ENCODE measurements at regions not wholly inside any gene's neighbourhood (a gene's known extent, or its start where the extent isn't known, plus 50 kb on each side); places are given as distances from the start of the nearest gene placed in this dataset.
"Not testable (repeated sequence)": the region's sequence is repeated elsewhere in the genome, so short reads cannot be mapped to it uniquely, and the experiment has no call there.

DNA sequence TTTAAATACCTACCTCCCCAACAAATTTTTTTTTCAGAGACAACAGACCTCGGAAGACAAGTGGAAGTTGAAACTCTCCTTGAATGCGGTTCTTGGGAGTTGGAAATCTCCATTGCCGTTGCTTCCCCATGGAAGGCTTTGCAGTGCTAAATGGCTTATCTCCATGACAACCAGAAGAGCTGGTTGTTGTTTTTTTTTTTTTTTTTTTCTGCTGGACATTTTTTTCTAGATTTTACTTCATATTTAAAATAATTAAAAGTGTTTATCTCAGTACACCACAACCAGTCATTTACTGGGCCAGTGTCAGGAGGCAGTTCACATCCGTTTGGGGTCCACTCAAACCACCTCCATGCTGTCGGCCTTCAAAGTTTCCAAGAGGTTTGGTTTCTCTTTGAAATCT lies 348.5 kb upstream of the PRKCQ start:
- peak in 2 of 56 donors; percentile 2 to 48 for DNase-seq

- peak in 1 of 56 donors; percentile 0 for DNase-seq
These were observed 346.9 kb upstream of the PRKCQ start for GRCh38 chr10:6926971-6927370.

DNA sequence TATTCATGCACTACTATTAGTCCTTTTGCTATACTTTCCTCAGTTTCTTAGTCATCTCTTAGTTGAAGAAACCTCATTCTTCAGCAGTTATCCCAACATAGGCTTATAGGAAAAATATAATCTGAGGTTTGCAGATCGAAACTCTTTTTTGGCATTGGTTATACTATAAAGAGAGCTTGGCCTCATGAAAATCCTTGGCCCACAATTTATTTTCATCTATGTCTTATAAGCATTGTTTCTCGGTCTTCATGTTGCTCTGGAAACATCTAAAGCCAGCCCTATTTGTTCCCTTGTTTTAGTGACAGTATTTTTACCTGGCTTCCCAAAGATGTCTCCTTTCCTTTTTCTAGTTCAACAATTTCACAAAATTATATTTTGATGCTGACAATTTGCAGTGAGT lies 345.1 kb upstream of the PRKCQ start:
- no peak for DNase-seq

- peak in 1 of 56 donors; percentile 10 for DNase-seq
These were observed 344.1 kb upstream of the PRKCQ start for GRCh38 chr10:6924166-6924565.

GRCh38 chr10:6921026-6921425 lies 340.9 kb upstream of the PRKCQ start:
- DNase-seq, result not testable (repeated sequence)

GRCh38 chr10:6920072-6921019 lies 340.3 kb upstream of the PRKCQ start:
- DNase-seq, result peak in 55 of 56 donors; percentile 15 to 91 (median 65)

DNA sequence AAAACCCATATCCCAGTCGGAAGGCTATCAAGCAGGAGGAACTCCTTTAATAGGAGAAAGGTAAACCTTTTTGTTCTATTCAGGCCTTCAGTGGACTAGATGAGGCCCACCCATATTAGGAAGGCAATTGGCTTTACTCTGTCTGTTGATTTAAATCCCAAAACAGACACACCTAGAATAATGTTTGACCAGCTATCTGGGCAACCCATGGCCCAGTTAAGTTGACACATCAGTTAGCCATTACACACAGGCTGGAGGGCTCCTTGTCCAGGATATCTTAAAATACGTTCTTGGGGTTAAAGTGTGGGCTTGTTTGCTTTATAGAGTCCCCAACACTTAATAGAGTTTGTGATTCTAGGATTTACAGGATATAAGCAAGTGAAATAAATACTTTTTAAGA lies 339.0 kb upstream of the PRKCQ start:
- no peak for DNase-seq

- DNase-seq, result peak in 26 of 56 donors; percentile 4 to 68 (median 20)
These were observed 338.2 kb upstream of the PRKCQ start for GRCh38 chr10:6918305-6918704.

DNA sequence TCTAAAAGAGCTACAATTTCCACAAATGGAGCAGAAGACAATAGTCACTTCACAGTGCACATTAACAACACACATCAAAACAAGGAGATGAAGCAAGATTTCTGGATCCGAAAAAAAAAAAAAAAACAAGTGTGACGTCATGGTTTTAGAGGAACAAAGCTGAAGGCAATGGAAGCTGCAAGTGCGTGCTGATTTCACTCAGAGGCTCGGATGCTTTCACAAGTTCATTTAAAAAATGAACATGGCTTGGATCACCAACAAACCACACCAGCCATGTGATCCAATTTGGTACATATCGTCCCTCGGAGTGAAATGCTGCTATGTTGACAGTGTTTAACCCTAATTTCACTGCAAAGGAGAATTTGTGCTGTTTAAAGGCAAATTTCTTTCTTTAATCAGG lies 337.0 kb upstream of the PRKCQ start:
- peak in 1 of 56 donors; percentile 5 for DNase-seq

DNA sequence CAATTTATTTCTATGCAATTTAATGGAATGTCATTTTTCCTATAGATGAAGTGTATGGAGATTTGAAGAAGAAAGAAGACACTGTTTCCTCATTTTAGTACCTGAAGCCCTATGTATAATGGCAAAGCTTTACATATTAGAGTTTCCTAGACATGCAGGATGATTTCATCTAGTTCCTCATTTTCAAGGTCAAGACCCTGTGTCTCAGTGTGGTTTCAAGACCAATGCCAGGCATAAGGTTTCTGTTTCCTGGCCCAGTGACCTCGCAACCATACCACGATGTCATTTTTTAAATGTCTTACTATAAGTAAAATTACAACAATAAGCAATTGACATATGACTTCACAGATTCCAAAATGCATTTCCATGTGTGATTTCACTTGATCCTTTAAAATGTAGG lies 336.5 kb upstream of the PRKCQ start:
- DNase-seq, result no peak

- DNase-seq, result no peak
These were observed 335.2 kb upstream of the PRKCQ start for GRCh38 chr10:6915307-6915706.

GRCh38 chr10:6912929-6913328 lies 332.9 kb upstream of the PRKCQ start:
- DNase-seq, result no peak

DNA sequence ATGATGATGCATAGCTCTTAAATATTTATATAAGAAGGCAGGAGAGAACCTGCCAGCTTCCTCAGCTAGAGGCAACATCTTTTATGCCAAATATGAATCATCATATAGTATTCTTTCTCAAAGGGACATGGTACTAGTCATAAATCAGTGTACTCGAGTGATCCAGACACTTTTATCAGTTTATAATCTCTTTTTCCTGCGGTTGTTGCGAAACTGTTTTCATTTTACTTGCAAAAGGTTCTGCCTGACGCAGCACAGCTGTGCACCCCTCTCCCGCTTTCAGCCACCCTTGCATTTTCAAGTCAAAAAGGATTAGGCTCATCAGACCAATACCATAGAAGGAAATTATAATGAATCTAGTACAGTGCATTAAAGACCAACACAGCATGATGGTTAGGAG lies 332.3 kb upstream of the PRKCQ start:
- DNase-seq, result no peak

GRCh38 chr10:6912021-6912420 lies 331.9 kb upstream of the PRKCQ start:
- no peak for DNase-seq

DNA sequence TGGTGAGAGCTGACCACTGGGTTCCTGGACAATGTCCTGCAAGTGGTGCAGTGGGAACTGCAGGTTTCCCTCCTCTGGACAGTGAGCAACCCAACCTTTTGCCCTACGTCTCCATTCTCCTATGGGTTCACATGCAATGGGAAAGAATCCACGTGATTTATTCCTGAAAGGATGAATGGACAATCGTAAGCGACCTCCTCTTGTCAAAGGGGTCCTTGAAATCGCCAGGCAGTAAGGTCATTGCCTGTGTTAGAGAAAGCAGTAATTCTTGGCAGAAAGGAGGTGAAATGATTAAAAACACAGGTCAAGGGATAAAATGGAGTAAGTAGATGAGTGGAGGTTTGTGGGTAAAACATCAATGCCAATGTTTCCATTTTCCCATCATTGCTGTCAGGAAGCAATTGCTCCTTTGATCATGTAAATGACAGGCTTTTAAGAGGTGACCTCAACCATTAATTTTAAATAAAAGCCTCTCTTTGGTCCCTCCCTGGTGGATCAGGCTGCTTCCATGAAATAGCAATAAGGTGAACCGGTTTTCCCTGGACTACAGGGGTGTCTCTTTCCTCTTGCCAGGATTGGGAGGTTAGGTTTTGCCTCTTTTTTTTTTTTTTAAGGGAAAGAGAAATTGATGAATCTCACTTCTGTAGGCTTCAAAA lies 330.0 kb upstream of the PRKCQ start:
- no peak for DNase-seq

GRCh38 chr10:6907877-6908530 lies 327.9 kb upstream of the PRKCQ start:
- DNase-seq, result no peak

DNA sequence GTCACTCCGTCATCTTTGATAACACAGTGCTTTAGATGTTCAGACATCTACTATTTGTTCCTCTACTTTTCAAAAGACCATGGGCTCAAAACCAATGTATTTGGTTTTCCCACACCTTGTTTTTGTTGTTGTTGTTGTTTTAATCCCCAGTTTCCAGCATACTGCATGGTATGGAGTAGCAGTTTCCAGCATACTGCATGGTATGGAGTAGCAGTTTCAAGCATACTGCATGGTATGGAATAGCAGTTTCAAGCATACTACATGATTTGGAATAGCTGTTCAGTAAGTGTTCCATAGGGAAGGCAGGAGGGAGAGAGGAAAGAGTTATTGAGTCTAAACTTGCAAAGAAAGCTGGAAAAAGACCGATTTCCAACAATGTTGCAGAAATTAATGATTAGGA lies 314.3 kb upstream of the PRKCQ start:
- no peak for DNase-seq

GRCh38 chr10:6892864-6893263 lies 312.8 kb upstream of the PRKCQ start:
- no peak for DNase-seq

DNA sequence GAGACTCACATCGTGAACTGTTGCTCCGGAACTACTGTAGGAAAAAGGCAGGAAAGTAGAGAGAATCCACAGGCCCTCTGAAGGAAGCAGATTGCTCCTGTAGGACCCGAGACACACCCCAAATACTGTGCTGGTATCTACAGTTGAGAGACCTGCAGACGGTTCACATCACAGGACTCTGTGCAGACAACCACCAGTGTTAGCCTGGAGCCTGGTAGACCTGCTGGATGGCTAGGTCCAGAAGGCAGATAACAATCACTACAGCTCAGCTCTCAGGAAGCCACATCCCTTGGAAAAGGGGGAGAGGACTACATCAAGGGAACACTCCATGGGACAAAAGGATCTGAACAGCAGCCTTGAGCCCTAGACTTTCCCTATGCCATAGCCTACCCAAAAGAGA lies 311.8 kb upstream of the PRKCQ start:
- no peak for DNase-seq

DNA sequence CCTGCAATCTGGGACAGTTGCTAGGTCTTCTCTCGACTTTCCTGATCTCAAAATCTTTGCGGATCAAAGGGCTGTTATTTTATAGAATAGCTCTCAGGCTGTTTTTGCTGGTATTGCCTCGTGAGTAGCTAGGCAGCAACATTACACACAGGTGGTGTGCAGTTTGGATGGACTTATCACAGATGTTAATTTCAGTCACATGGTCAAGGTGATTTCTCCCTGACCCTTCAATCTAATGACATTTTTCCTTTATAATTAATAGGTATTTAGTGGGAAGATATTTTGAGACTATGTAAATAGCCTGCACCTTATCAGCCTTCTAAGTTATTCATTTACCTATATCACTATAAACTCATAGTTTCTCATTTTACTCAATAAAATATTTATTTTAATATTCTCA lies 309.6 kb upstream of the PRKCQ start:
- no peak for DNase-seq

DNA sequence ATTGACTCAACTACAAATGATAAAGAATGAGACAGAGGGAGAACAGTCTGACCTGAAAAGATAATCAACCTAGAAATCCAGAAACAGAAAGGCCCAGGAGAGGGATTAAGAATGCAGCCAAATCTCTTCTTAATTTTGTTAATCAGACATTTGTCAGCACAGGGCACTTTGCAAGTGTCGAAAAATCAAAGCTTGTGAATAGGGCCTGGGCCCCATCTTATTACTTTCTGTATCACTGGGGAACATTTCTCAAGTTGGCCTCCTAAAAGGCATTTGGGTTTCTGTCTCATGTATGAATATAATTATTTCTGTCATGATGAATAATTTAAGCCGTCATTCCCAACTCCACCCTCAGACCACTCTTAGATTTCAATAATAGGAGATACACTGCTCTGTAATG lies 308.4 kb upstream of the PRKCQ start:
- no peak for DNase-seq

DNA sequence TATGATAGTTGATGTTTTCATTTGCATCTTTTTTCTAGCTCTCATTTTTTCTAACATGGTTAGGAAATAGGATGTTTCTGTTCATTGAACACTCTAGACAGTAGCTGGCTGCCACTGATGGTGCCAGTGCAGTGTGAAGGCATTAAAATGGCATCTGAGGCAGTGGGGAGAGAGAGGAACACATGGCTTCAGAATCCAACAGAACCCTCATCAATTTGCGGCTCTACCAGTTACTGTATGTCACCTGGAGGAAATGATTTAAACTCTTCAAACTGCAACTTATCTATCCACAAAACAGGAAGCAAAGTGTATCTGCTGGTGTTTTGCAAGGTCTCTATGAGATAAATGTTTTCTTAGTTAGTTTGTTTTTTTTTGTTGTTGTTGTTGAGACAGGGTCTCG lies 305.2 kb upstream of the PRKCQ start:
- DNase-seq, result no peak

Measured in nucleus accumbens (tissue), 56 donors.